Stomach (tissue), 4 donors: ENCODE measurements at regions not wholly inside any gene's neighbourhood (a gene's known extent, or its start where the extent isn't known, plus 50 kb on each side); places are given as distances from the start of the nearest gene placed in this dataset.

Experiments used
- CTCF ChIP-seq, 7 experiments: fragments of 450-650 bp in 4 of 7; fragments of 200-600 bp in 3 of 7; sonication (generic) in 3 of 7; IDR thresholded peaks; one replicate each; pipeline ENCODE4 v1.5.1; 2016 to 2019; ENCODE audit warnings: antibody characterized with exemption in 7 of 7, control low read depth in 2 of 7, mild to moderate bottlenecking in 1 of 7
- POLR2A ChIP-seq, 4 donors: fragments of 450-650 bp; IDR thresholded peaks; one replicate each; pipeline ENCODE4 v1.6.1; 2016; ENCODE audit warnings: antibody characterized with exemption in 4 of 4, control low read depth in 2 of 4, mild to moderate bottlenecking in 1 of 4, moderate library complexity in 1 of 4
- POLR2AphosphoS5 ChIP-seq, 3 donors: sonication (generic); formaldehyde crosslinking; IDR thresholded peaks; one replicate each; pipeline ENCODE4 v1.6.1; 2016; ENCODE audit warnings: antibody characterized with exemption in 3 of 3

GRCh38 chr5:10122076-10122726, 127.5 kb downstream of the ATPSCKMT start:
- no peak for TF ChIP-seq CTCF (IDR thresholded peaks at IDR 0.05)
- TF ChIP-seq POLR2A (IDR thresholded peaks at IDR 0.05): no peak
- no peak for TF ChIP-seq POLR2AphosphoS5 (IDR thresholded peaks at IDR 0.05)
